GM10847 (cell line): ENCODE measurements at regions not wholly inside any gene's neighbourhood (a gene's known extent, or its start where the extent isn't known, plus 50 kb on each side); places are given as distances from the start of the nearest gene placed in this dataset.

ENCODE experiments used
- POLR2A ChIP-seq: IDR thresholded peaks from 2 replicates; pipeline ENCODE4 v1.6.1; 2011; ENCODE audit not compliant: insufficient read length; ENCODE audit errors: extremely low read depth

DNA sequence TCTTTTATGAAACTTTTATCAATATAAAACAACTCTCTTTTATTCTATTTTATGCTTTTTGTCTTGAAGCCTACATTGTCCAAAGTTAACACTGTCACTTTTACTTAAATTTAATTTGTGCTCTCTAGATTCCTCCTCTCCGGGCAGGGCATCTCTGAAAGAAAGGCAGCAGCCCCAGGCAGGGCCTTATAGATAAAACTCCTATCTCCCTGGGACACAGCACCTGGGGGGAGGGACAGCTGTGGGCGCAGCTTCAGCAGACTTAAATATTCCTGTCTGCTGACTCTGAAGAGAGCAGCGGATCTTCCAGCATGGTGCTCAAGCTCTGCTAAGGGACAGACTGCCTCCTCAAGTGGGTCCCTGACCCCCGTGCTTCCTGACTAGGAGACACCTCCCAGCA is 447.7 kb upstream of the FANCL start:
- TF ChIP-seq POLR2A: no peak

DNA sequence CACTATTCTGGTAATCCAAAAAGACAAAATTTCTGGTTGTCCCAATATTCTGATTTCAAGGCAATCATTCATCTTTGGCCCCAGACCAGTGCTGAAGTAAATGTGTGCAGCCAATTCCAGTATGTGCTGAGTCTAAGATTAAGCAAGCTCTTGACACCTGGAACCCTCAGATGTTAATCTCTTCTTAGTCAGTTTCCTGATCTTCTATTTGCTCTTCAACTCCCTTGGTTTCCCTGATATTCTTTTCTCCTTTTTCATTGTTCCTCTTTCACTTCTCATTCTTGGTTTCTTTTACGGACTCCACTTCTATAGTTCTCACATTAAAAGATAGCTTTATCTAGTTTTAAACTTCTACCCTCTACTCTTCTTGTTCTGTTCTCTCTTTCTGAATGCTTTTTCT is 445.7 kb upstream of the FANCL start:
- no peak for TF ChIP-seq POLR2A

DNA sequence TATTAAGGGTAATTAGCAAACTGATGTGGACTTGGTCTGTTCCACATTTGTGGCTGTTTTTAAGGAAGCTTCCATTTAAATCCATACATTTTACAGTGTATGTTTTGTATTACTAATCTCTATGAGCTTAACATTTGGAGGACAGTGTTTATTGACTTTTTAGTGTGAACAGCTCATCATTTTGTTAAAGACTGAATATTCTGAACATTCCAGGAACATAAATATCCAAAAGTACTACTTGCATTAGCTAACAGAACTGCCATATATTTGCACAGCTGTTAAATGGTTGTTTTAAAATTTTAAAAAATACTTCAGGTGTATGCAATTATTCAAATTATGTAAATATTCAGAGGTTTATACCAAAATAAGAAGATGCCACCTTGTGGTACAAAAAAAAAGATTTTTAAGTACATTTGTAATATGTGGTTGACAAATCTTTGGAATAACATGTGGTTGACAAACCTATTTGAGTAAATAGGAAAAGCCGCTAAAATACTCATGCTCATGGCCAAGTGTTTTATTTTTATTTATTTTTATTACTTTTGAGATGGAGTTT is 439.7 kb upstream of the FANCL start:
- TF ChIP-seq POLR2A: no peak

DNA sequence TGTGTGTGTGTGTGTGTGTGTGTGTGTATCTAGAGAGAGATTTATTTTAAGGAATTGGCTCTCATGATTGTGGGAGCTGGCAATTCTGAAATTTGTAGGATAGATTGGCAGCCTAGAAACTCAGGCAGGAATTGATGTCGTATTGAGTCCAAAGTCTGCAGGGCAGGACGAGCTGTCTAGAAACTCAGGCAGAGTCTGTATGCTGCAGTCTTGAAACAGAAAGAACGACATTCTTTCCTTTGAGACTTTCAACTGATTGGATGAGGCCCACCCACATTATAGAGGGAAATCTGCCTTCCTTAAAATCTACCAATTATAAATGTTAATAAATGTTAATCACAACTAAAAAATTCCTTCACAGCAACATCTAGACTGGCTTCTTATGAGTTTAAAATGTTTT is 436.6 kb upstream of the FANCL start:
- no peak for TF ChIP-seq POLR2A

DNA sequence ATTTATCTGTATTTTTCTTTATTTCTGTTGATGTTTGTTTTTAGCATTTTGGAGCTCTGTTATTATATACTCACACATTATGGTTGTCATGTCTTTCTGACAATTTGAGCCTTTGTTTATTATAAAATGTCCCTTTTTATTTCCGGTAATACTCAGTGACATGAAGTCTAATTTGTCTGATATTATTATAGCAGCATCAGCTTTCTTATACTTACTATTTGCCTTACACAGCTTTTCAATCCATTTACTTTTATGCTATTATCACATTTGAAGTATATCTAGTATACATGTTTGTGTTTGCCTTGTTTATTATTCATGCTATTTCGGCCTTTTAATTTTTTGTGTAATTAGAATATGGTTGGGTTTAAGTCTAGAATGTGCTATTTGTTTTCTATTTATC is 430.6 kb upstream of the FANCL start:
- TF ChIP-seq POLR2A: no peak

DNA sequence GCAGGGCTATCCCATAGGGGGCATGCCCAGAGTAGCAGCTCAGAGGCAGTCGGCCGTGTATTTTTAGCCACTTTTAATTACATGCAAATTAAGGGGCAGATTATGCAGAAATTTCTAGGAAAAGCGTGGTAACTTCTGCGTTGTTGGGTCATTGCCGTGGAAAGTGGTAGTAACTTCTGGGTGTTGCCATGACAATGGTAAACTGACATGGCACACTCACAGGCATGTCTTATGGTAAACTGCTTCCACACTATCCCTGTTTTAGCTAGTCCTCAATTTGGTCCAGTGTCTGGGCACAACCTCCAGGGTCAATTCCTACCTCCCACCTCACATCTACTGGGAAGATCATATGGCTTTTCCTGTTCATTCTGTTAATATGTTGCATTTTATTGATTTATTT is 428.9 kb upstream of the FANCL start:
- TF ChIP-seq POLR2A: no peak

DNA sequence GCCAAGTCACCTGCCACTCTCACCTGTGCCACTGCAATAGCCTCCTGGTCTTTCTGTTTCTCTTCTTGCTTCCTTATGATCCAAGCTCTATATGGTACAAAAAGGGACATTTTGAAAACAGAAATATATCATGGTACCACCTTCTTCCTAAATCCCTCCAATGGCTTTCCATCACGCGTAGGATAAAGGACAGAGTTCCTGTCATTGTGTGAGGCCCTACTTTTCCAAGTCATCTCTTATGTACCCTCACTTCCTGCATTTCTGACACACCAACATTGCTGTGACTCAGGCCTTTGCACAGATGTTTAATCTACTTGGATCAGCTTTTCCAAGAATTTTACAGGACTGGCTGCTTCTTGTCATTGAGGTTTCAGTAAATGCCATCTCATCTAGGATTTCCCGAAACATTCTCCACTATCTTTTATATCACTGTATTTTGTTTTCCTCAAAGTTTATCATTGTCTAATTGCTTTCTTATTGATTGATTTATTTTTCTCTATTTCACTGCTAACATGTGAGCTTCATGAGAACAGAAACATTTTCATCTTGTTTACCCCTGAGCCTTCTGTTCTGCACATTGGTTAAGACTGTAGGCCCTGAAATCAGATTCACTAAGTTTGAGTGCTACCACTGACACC is 426.1 kb upstream of the FANCL start:
- no peak for TF ChIP-seq POLR2A

DNA sequence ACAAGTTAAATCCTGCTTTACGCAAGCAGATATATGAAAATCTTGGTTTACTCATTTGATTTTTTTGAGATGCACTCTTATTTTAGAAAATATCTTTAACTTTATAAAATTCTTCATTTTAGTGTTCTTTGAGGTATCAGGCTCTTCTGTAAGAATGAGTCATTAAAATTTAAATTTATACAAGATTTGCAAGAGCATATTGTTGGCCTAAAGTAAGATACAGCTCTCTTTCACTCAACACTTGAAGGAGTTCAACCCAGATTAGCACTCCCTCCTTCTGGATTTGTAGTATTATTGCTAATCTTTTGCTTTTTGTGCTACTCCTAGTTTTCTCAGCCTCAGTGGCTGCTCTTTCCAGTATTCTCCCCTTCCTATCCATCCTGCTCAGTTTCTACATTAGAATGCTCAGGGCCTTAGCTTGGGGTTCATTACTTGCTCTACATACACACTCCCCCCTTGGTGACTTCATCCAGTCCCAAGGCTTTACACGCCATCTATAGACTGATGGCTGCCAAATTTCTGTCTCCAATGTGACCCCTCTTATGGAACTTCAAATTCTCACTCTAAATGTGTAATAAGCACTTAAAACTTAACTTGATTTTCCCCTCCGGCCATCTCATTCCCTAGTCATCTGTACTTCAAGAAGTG is 425.3 kb upstream of the FANCL start:
- no peak for TF ChIP-seq POLR2A

DNA sequence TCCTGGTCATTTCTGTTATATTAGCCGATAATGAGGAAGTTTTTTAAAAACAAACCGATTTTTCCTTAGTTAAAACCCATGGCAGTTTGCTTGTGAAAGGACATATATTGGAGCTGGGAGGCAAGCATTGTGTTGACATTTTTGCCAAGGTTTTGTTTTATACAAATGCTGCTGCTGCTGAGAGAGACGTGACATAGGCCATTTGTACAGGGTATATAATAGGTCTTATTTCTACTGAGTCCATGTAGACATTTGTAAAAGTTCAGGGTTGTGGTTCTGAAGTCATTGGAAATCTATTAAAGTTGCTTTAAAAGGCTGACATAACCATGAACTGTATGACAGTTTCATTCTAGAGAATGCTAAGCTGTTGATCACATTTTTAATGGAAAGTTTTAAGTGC is 424.0 kb upstream of the FANCL start:
- TF ChIP-seq POLR2A: no peak

DNA sequence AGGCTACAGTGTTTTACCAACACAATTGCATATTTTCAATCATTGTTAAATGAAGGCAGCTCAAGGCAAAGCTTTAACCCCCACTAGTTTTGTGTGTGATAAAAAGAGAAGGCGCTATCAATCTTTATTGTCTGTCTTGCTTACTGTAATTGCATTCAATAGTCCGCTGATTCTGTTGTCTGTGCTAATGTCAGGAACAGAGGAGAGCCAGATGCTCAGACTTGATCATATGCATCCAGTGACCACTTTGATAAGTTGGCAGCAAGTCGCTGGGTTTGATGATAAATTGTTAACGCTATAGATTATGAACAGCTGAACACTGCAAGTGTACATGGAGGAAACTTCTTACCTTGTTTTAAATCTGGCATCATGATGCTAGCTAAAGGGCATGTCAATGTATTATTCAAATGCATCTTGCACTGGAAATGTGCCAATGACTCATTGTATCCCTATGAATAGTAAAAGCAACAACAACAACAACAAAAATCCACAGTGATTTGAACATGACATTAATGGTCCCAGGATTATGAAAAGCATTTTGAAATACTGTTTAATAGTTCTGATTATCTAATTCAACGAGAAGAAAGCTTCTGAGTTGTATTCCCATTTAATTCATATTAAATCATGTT is 423.5 kb upstream of the FANCL start:
- no peak for TF ChIP-seq POLR2A

DNA sequence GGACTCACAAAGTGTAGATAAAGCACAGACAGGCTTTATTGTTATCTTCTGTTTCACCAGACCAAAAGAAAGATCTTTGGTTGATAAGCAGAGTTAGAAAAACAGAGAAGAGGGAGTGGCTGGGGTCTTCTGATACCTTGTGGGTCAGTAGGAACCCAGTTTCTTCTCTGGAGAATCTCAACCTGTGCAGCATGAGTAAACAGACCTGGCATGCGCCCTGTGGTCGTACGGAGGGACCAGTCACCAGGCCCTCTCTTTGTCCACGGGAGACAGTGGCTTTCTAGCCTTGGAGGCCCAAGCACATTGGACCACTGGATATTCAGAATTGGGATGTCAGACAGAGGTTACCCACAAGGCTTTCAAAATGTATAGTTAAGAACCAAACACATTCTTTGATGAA is 418.9 kb upstream of the FANCL start:
- TF ChIP-seq POLR2A: no peak

DNA sequence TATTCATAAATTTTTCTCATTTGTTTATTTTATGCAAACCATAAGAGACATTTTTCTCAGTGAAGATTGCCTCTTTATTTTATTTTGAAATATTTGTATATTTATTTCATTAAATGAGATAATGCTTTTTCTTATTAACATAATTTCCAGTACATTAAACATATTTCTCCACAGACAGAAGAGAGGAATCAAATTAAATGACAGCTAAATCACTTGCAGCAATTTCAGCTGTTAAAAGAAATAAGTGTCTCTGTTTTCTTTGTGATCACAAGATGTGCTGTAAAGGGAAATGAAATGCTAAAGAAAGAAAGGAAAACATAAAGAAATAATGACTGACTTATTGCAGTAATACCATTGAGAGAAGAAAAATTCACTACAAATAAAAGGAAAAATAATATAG is 414.0 kb upstream of the FANCL start:
- no peak for TF ChIP-seq POLR2A

DNA sequence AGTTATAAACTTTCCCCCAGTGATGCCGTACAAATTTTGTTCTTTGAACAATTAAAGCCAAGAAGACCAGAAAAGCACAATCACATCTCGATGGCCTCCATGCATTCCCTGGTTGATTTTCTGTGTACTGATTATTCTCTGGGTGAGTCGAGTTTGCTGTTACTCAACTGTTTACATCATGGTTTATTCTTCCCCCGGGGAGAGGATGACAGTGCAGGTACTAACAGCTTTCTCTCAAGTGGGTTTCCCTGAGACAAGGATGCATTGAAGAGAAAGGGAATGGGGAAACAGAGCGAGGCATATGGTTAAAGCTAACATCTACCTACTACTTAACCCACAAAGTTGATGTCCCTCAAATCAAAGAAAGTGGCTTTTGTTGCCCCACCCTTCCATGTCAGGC is 410.8 kb upstream of the FANCL start:
- no peak for TF ChIP-seq POLR2A

DNA sequence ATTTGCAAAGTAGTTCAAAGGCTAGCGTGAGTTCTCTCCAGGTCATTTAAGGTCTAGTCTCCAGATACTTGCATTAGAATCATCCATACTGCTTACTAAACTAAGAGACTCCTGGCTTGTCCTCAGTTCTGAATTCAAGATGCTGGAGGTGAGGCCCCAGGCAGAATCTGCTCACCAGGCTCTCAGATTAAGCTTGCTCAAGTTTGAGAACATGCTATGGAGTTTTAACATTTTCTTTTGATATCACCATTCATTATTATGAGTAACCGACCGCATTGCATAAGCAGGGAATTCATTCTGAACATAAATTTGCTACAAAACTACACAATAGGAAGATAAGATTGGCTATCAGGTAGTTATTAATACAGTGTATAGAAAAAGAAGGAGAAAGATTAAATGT is 409.7 kb upstream of the FANCL start:
- no peak for TF ChIP-seq POLR2A

DNA sequence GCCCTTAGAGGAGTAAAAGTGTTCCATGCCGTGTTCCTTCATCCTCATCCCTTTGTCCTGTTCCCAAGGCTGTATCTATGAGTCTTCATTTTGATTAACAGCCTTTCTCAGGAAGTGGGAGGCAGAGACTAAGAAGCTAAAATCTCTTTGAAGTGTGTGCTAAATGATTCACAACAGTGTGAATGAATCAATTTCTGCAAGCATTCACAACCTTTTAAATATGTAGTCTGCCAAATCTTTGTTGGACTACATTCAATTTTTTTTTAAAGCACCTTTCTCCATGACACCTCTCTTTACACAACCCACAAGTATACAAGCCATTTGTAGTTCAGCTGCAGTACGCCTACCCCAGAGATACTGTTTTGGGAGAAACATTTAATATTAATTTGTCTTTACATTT is 408.6 kb upstream of the FANCL start:
- no peak for TF ChIP-seq POLR2A

DNA sequence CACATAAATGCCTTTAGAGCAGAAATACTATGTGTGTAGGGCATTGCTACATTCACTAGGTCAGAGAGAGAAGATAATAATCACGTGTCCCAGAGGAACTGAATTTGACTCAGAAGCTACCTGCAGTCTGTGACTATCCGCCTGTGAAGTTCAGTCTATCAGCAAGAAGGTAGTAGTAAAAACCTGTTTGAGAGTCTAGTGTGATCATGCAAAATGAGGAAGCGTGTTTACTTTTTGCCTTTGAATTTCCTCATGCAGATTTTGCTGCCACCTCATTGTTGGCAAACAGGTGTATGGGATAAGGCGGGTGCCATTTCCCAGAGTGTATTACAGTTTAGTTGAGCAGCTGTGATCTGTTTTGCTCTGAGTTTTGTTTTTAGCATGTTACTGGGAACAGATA is 403.9 kb upstream of the FANCL start:
- no peak for TF ChIP-seq POLR2A
